HepG2 (cell line): ENCODE measurements at regions not wholly inside any gene's neighbourhood (a gene's known extent, or its start where the extent isn't known, plus 50 kb on each side); places are given as distances from the start of the nearest gene placed in this dataset.

Source experiments
- ATAC-seq: fragments of 200-7000 bp; cut with Tn5 transposase; 3 replicates; pipeline ENCODE4 v1.9.1; 2020; ENCODE audit warnings: mild to moderate bottlenecking, moderate library complexity
- BruUV-seq: library from RNA; stranded (reverse); fragments of 400-500 nt; replicated peaks from 2 replicates; lab custom pipeline; 2021; lab: Mats Ljungman, UMichigan
- CTCF ChIA-PET: fragments of 300-600 bp; formaldehyde crosslinking; extraction: SDS; loops from one replicate; lab custom pipeline; 2021; ENCODE audit warnings: low total read pairs, inconsistent platforms, low intra/inter-chr PET ratio; lab: Yijun Ruan, JAX
- POLR2A ChIA-PET: fragments of 350-600 bp; sonication (Branson Sonifier 250); formaldehyde crosslinking; loops from one replicate; lab custom pipeline; 2020; ENCODE audit warnings: antibody characterized with exemption, inconsistent platforms; lab: Yijun Ruan, JAX
- DNase-seq: peaks from one replicate; pipeline ENCODE4 v3.0.0-alpha.2; 2015; ENCODE audit warnings: low spot score
- FAIRE-seq: peaks from 3 replicates; lab custom pipeline; 2011; peaks lifted over from hg19 to GRCh38; lab: Jason Lieb, UNC
- H2AFZ ChIP-seq: one replicate; pipeline ENCODE4 v1.6.1; 2011; ENCODE audit warnings: low read length, inconsistent platforms
- H3K27ac ChIP-seq: fragments of 300-600 bp; 3 replicates; pipeline ENCODE4 v1.8.0; 2011; ENCODE audit warnings: mixed run types, mild to moderate bottlenecking, mixed read lengths, low read length, inconsistent platforms; ENCODE audit not compliant: insufficient read depth; ENCODE audit errors: extremely low read length
- H3K27me3 ChIP-seq, 2 experiments: fragments of 200-600 bp in 1 of 2; 2 replicates in 1 of 2; 3 replicates in 1 of 2; pipeline versions ENCODE4 v1.6.0 to v1.8.0; 2011; ENCODE audit warnings: low read length in 2 of 2, mild to moderate bottlenecking in 2 of 2, moderate library complexity in 2 of 2, inconsistent platforms in 1 of 2; ENCODE audit not compliant: insufficient read depth in 2 of 2, control insufficient read depth in 1 of 2
- H3K36me3 ChIP-seq, 2 experiments: fragments of 200-600 bp in 1 of 2; replicated peaks in 1 of 2; 2 replicates in 1 of 2; 3 replicates in 1 of 2; pipeline versions ENCODE4 v1.5.1 to v1.8.0; 2011; ENCODE audit warnings: low read length in 2 of 2, inconsistent platforms in 1 of 2; ENCODE audit not compliant: insufficient read depth in 2 of 2, control insufficient read depth in 1 of 2
- H3K4me1 ChIP-seq: 2 replicates; pipeline ENCODE4 v1.5.1; 2012; ENCODE audit warnings: low read length, inconsistent platforms; ENCODE audit not compliant: insufficient read depth
- H3K4me2 ChIP-seq: 2 replicates; pipeline ENCODE4 v1.6.0; 2011; ENCODE audit warnings: low read depth, low read length, inconsistent platforms
- H3K4me3 ChIP-seq, 3 experiments: fragments of 200-600 bp in 1 of 3; sonication (generic), shearing (Covaris generic) in 1 of 3; replicated peaks in 1 of 3; 2 replicates each; pipeline ENCODE4 v1.5.1; 2011 to 2016; ENCODE audit warnings: low read length in 3 of 3, inconsistent platforms in 2 of 3, low read depth in 2 of 3, mild to moderate bottlenecking in 2 of 3, control low read depth in 1 of 3, mixed read lengths in 1 of 3; ENCODE audit not compliant: insufficient read depth in 1 of 3
- H3K79me2 ChIP-seq: one replicate; pipeline ENCODE4 v1.6.1; 2011; ENCODE audit warnings: low read length, inconsistent platforms; ENCODE audit not compliant: insufficient read depth
- H3K9ac ChIP-seq: 2 replicates; pipeline ENCODE4 v1.6.0; 2011; ENCODE audit warnings: mild to moderate bottlenecking, low read depth, low read length, inconsistent platforms; ENCODE audit not compliant: insufficient read depth
- H3K9me3 ChIP-seq: 2 replicates; pipeline ENCODE4 v1.5.1; 2012; ENCODE audit warnings: mild to moderate bottlenecking, low read length
- H4K20me1 ChIP-seq: 2 replicates; pipeline ENCODE4 v1.6.0; 2011; ENCODE audit warnings: inconsistent platforms, mild to moderate bottlenecking, low read length, moderate library complexity; ENCODE audit not compliant: insufficient read depth
- MAFF ChIP-seq: IDR thresholded peaks from 2 replicates; pipeline ENCODE4 v1.6.1; 2011; ENCODE audit warnings: low read depth, low read length, improper control_type of control experiment
- MAFK ChIP-seq, 2 experiments: IDR thresholded peaks in 1 of 2; conservative IDR thresholded peaks in 1 of 2; 2 replicates each; pipeline ENCODE4 v1.6.1; 2011; ENCODE audit warnings: improper control_type of control experiment in 2 of 2, low read length in 2 of 2
- MXD1 ChIP-seq: sonication (generic); formaldehyde crosslinking; IDR thresholded peaks from 2 replicates; pipeline ENCODE4 v1.4.0; 2020; ENCODE audit warnings: mild to moderate bottlenecking, missing genetic modification reagents
- ZNF503 ChIP-seq: sonication (generic); formaldehyde crosslinking; IDR thresholded peaks from 2 replicates; pipeline ENCODE4 v1.4.0; 2020; ENCODE audit warnings: missing genetic modification reagents
- ZNF749 ChIP-seq: sonication (generic); formaldehyde crosslinking; IDR thresholded peaks from 2 replicates; pipeline ENCODE4 v1.8.0; 2022; ENCODE audit warnings: mild to moderate bottlenecking, missing genetic modification reagents, moderate library complexity, borderline replicate concordance
- WGBS: methylation state at CpG from one replicate; pipeline ENCODE4 v1.1.6; 2017; ENCODE audit warnings: low lambda C conversion rate; 5-methylcytosine and 5-hydroxymethylcytosine counted together
- in situ Hi-C: cut with HindIII; loops from 2 replicates; pipeline ENCODE4 v1.10.0; 2017; ENCODE audit warnings: low pct_unique_long_range_greater_than_20kb; ENCODE audit not compliant: extremely low pct_ligation_motif_present
- intact Hi-C: fragments of 100-400 bp; cut with micrococcal nuclease; formaldehyde crosslinking; loops from one replicate; pipeline ENCODE4 v1.10.0; 2022; ENCODE audit not compliant: unreplicated experiment

- DNase-seq (no peak), FAIRE-seq (no peak), ATAC-seq (no peak)
- ChIA-PET CTCF (no interaction called here), POLR2A (no interaction called here)
- H2AFZ ChIP-seq, result no peak overlapping the region
- no peaks in the 10 kb centered on the region for H3K36me3 ChIP-seq
- TF ChIP-seq ZNF749, result no peak
- no peak for TF ChIP-seq MXD1 (CRISPR knock-in tag)
- 0 out of 2 replicates have a peak, but pooled peaks cover 3% of the 10 kb centered on the region for H3K9me3 ChIP-seq
- H3K4me3 ChIP-seq, result no peak overlapping the region
- no peak overlapping the region for H3K4me2 ChIP-seq
- no peak overlapping the region for H3K9ac ChIP-seq
- no peaks in the 10 kb centered on the region for H3K27me3 ChIP-seq
- H3K27ac ChIP-seq, result no peak overlapping the region
- WGBS, result 58% methylated on average over 1 of the region's 1 CpG
- BruUV-seq, result no TSS peak
- in situ Hi-C loops, result no loop called here
- no peaks in the 10 kb centered on the region for H4K20me1 ChIP-seq
- no peaks in the 10 kb centered on the region for H3K4me1 ChIP-seq
- H3K79me2 ChIP-seq, result no peaks in the 10 kb centered on the region
- intact Hi-C loops, result no loop called here
Observed at GRCh38 chr2:34112161-34112560, 513.1 kb upstream of the FAM98A start.

- ATAC-seq (no peak), DNase-seq (no peak), FAIRE-seq (no peak)
- no peak overlapping the region for H2AFZ ChIP-seq
- no TSS peak for BruUV-seq
- in situ Hi-C loops, result no loop called here
- WGBS, result 2% methylated on average over 1 of the region's 1 CpG
- intact Hi-C loops, result no loop called here
- H3K36me3 ChIP-seq, result no peaks in the 10 kb centered on the region
- H3K9ac ChIP-seq, result no peak overlapping the region
- H3K4me1 ChIP-seq, result no peaks in the 10 kb centered on the region
- no peak overlapping the region for H3K4me2 ChIP-seq
- no peak overlapping the region for H3K4me3 ChIP-seq
- H3K27ac ChIP-seq, result no peak overlapping the region
- no peaks in the 10 kb centered on the region for H3K27me3 ChIP-seq
- no peaks in the 10 kb centered on the region for H4K20me1 ChIP-seq
- H3K79me2 ChIP-seq, result no peaks in the 10 kb centered on the region
- TF ChIP-seq ZNF503 (CRISPR knock-in tag) (no peak), MAFF (peak; percentile 74), MAFK (conservative IDR thresholded peaks at IDR 0.05 in 1 of 2, IDR thresholded peaks at IDR 0.05 in 1 of 2; ENCODE audit: low read length in 2 of 2) (peak; percentile 37 to 66; a peak in 3 of 4 replicates)
- H3K9me3 ChIP-seq, result 0 out of 2 replicates have a peak, but pooled peaks cover 3% of the 10 kb centered on the region
- POLR2A ChIA-PET, result no interaction called here
- CTCF ChIA-PET, result no interaction called here
Observed at GRCh38 chr2:34110392-34110791, 511.3 kb upstream of the FAM98A start.
